HEK293 (cell line): ENCODE measurements at regions not wholly inside any gene's neighbourhood (a gene's known extent, or its start where the extent isn't known, plus 50 kb on each side); places are given as distances from the start of the nearest gene placed in this dataset.

Experiments used
- CTCF ChIA-PET: fragments of 350-600 bp; formaldehyde crosslinking; extraction: SDS; loops from one replicate; lab custom pipeline; 2021; ENCODE audit warnings: antibody characterized with exemption; lab: Yijun Ruan, JAX
- POLR2A ChIA-PET: fragments of 300-600 bp; formaldehyde crosslinking; extraction: SDS; loops from one replicate; lab custom pipeline; 2020; ENCODE audit warnings: antibody characterized with exemption, inconsistent platforms; lab: Yijun Ruan, JAX
- H3K27ac ChIP-seq: fragments of 200-500 bp; sonication (Bioruptor generic); 2 replicates; pipeline ENCODE4 v1.5.1; 2014; ENCODE audit warnings: low read depth, low read length, control low read depth, inconsistent platforms; ENCODE audit errors: extremely low read depth
- H3K36me3 ChIP-seq, 2 experiments: fragments of 200-500 bp in 1 of 2; sonication (Bioruptor generic) in 1 of 2; 1 replicate in 1 of 2; 2 replicates in 1 of 2; pipeline ENCODE4 v1.5.1; 2014 to 2017; ENCODE audit warnings: inconsistent platforms in 2 of 2, low read length in 2 of 2; ENCODE audit not compliant: control insufficient read depth in 2 of 2, insufficient read depth in 1 of 2
- H3K4me1 ChIP-seq: fragments of 200-500 bp; sonication (Bioruptor generic); 2 replicates; pipeline ENCODE4 v1.5.1; 2014; ENCODE audit warnings: mild to moderate bottlenecking, low read length, inconsistent platforms; ENCODE audit not compliant: control insufficient read depth, insufficient read depth
- H3K4me3 ChIP-seq: 2 replicates; pipeline ENCODE4 v1.5.1; 2011; ENCODE audit warnings: low read depth, mild to moderate bottlenecking, control low read depth, low read length, moderate library complexity
- H3K9me3 ChIP-seq: fragments of 200-500 bp; sonication (Bioruptor generic); 2 replicates; pipeline ENCODE4 v1.5.1; 2014; ENCODE audit warnings: low read depth, low read length, inconsistent platforms; ENCODE audit not compliant: control insufficient read depth, insufficient read depth
- EGR2 ChIP-seq: fragments of 450-650 bp; formaldehyde crosslinking; IDR thresholded peaks from 2 replicates; pipeline ENCODE4 v1.5.1; 2016; ENCODE audit warnings: low read depth, missing biosample characterization, missing genetic modification characterization
- MYNN ChIP-seq: fragments of 450-650 bp; formaldehyde crosslinking; IDR thresholded peaks from 2 replicates; pipeline ENCODE4 v1.5.1; 2016; ENCODE audit warnings: missing biosample characterization, missing genetic modification characterization, borderline replicate concordance
- PRDM1 ChIP-seq: fragments of 450-650 bp; formaldehyde crosslinking; IDR thresholded peaks from 2 replicates; pipeline ENCODE4; 2016; ENCODE audit warnings: missing biosample characterization, missing genetic modification characterization
- SP2 ChIP-seq: fragments of 450-650 bp; formaldehyde crosslinking; IDR thresholded peaks from 2 replicates; pipeline ENCODE4 v1.5.1; 2016; ENCODE audit warnings: missing biosample characterization, missing genetic modification characterization
- ZBTB17 ChIP-seq: fragments of 450-650 bp; formaldehyde crosslinking; IDR thresholded peaks from 2 replicates; pipeline ENCODE4 v1.5.1; 2016; ENCODE audit warnings: missing biosample characterization, missing genetic modification characterization
- ZBTB48 ChIP-seq: fragments of 450-650 bp; formaldehyde crosslinking; IDR thresholded peaks from 2 replicates; pipeline ENCODE4 v1.5.1; 2016; ENCODE audit warnings: missing biosample characterization, missing genetic modification characterization
- ZBTB7A ChIP-seq: fragments of 450-650 bp; formaldehyde crosslinking; IDR thresholded peaks from 2 replicates; pipeline ENCODE4 v1.5.1; 2016; ENCODE audit warnings: low read depth, missing biosample characterization, missing genetic modification characterization
- ZFHX2 ChIP-seq: fragments of 450-650 bp; formaldehyde crosslinking; conservative IDR thresholded peaks from 2 replicates; pipeline ENCODE4 v1.5.1; 2016; ENCODE audit warnings: missing biosample characterization, missing genetic modification characterization
- ZNF112 ChIP-seq: fragments of 450-650 bp; formaldehyde crosslinking; IDR thresholded peaks from 2 replicates; pipeline ENCODE4 v1.5.0; 2017; ENCODE audit warnings: missing biosample characterization, missing genetic modification characterization
- ZNF366 ChIP-seq: fragments of 450-650 bp; formaldehyde crosslinking; conservative IDR thresholded peaks from 2 replicates; pipeline ENCODE4 v1.5.1; 2016; ENCODE audit warnings: missing biosample characterization, missing genetic modification characterization
- ZNF37A ChIP-seq: fragments of 450-650 bp; IDR thresholded peaks from 2 replicates; pipeline ENCODE4 v1.5.1; 2018; ENCODE audit warnings: missing biosample characterization, missing genetic modification characterization
- ZNF530 ChIP-seq: fragments of 450-650 bp; formaldehyde crosslinking; IDR thresholded peaks from 2 replicates; pipeline ENCODE4 v1.5.1; 2016; ENCODE audit warnings: low read depth, missing biosample characterization, missing genetic modification characterization
- TF ChIP-seq, protein P1 (sequence below): fragments of 450-650 bp; formaldehyde crosslinking; IDR thresholded peaks from 2 replicates; pipeline ENCODE4 v1.5.1; 2016; ENCODE audit warnings: missing biosample characterization, missing genetic modification characterization

DNA sequence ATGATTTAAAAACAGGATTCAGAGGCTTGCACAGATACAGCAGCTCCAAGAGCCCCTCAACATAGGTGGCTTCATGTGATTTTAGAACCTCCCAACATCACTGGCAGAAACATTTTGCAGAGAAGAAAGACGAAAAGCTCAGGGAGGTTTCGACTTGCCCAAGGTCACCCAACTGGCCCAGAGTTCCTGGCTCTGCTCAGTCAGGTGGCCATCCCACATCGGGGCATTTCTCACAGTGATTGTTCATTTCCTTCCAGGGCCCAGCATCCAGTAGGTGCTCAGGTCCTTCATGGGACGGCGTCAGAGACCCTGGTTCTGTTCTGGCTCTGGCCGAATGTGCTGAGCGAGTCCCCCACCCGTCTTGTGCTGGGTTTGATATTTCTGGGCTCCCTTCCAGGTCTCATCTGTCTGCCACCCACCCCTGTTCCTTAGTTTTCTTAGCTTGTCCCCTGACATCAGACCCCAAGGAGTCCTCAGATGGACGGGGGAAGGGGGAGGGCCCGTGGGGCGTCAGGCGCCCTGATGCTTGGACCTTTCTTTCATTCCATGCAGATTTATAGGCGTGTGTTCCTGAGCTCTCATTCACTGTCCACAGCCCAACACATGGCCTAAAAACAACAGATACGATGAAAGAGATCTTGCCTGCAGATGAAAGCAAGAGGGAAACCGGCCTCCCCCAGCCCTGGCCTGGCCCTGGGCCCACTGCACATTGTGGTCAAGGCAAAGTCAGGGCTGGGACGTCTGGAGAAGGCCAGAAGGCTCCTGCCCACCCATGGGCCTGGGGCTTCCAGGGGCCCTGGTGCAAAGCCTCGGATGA is 123.1 kb upstream of the ZBTB40 start:
- no peaks in the 10 kb centered on the region for H3K9me3 ChIP-seq
- no peak overlapping the region for H3K4me3 ChIP-seq
- POLR2A ChIA-PET, result no interaction called here
- H3K4me1 ChIP-seq, result no peaks in the 10 kb centered on the region
- H3K36me3 ChIP-seq, result no peaks in the 10 kb centered on the region
- no peak overlapping the region for H3K27ac ChIP-seq
- TF ChIP-seq ZBTB17 (tag by site-specific recombination) (no peak), MYNN (no peak), ZNF112 (tag by site-specific recombination) (no peak)
- CTCF ChIA-PET, result no interaction called here

DNA sequence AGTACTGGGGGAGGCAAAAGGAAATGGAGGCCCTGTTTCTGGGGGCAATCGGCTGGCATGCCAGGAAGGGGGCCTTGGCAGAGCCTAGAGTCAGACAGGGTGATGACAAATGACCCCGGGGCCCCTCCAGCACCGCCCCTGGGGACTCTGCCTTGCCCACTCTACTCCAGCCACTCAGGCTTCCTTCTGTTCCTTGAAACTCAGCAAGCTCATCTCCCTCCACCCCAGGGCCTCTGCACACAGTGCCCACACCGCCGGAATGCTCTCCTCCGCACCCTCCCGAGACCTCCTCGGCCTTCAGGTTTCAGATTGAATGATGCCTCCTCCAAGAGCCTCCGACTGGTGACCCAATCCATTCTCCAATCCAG is 122.5 kb upstream of the ZBTB40 start:
- H3K27ac ChIP-seq, result no peak overlapping the region
- H3K36me3 ChIP-seq, result no peaks in the 10 kb centered on the region
- no peaks in the 10 kb centered on the region for H3K4me1 ChIP-seq
- TF ChIP-seq ZNF530 (tag by site-specific recombination) (no peak), ZBTB48 (tag by site-specific recombination) (no peak)
- H3K4me3 ChIP-seq, result no peak overlapping the region
- CTCF ChIA-PET, result no interaction called here
- no peaks in the 10 kb centered on the region for H3K9me3 ChIP-seq
- POLR2A ChIA-PET, result no interaction called here

DNA sequence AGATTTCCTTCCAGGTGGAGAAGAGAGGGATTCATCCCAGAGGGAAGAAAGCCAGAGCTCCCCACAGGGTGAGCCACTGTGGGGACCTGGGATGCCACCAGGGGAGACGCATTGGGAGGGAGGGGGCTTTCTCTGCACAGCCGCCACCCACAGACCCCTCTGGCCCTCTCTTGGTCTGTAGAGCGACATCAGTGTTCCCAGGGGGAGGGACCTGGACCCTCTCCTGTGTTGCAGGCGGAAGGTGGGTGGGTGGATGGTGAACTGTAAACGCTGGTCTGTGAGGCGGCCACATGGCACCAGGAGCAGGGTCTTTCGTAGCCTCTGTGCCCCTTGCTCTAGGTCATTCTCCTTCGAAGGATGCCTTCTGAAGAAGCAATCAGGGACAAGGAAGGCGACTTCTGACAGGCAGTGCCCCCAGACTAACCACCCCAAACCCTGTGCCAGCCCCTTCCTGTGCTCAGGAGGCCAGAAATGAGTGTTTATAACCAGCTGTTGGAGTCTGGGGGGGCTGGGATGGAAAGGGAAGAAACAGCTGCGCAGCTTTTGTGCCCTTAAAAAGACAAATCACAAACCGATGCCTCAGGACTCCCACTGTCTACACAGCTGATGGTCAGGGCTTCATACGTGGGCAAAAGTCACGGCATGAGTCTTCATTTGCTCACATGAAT is 121.4 kb upstream of the ZBTB40 start:
- no peak overlapping the region for H3K4me3 ChIP-seq
- no peak overlapping the region for H3K27ac ChIP-seq
- POLR2A ChIA-PET, result no interaction called here
- CTCF ChIA-PET, result interaction anchor here (0.6 kb wide), 1 partner anchor 55 kb away, joined by 3 read pairs; no protein-coding TSS in a partner anchor
- H3K4me1 ChIP-seq, result no peaks in the 10 kb centered on the region
- peak; percentile 39; the same call in 1 of the 2 replicates for TF ChIP-seq ZFHX2 (tag by site-specific recombination)
- TF ChIP-seq EGR2 (tag by site-specific recombination), result 0 out of 2 replicates have a peak, but pooled peaks have one; percentile 25
- TF ChIP-seq ZBTB7A, result no peak
- H3K9me3 ChIP-seq, result no peaks in the 10 kb centered on the region
- H3K36me3 ChIP-seq, result no peaks in the 10 kb centered on the region

DNA sequence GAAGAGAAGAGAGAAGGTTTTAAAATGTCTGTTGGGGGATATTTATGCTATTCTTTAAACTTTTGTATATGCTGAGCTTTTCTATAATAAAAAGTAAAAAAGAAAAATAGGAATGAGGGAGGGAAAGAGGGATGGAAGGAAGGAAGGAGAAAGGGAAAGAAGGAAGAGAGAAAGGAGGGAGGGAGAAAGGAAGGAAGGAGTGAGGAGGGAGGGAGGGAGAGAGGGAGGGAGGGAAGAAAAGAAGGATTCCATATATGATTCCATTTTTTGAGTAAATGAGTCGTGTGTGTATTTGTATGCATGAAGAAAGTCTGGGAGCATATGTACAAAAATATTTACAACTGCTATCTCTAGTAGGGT is 120.9 kb upstream of the ZBTB40 start:
- H3K36me3 ChIP-seq, result no peaks in the 10 kb centered on the region
- ChIA-PET POLR2A (no interaction called here), CTCF (interaction anchor here (0.6 kb wide), 1 partner anchor 56 kb away, joined by 3 read pairs; no protein-coding TSS in a partner anchor)
- no peak overlapping the region for H3K27ac ChIP-seq
- no peaks in the 10 kb centered on the region for H3K9me3 ChIP-seq
- no peaks in the 10 kb centered on the region for H3K4me1 ChIP-seq
- TF ChIP-seq ZNF366 (peak; percentile 89), ZBTB7A (no peak), PRDM1 (peak; percentile 66; the same call in 1 of the 2 replicates), SP2 (tag by site-specific recombination) (no peak), ZNF37A (no peak)
- TF ChIP-seq, protein P1, sequence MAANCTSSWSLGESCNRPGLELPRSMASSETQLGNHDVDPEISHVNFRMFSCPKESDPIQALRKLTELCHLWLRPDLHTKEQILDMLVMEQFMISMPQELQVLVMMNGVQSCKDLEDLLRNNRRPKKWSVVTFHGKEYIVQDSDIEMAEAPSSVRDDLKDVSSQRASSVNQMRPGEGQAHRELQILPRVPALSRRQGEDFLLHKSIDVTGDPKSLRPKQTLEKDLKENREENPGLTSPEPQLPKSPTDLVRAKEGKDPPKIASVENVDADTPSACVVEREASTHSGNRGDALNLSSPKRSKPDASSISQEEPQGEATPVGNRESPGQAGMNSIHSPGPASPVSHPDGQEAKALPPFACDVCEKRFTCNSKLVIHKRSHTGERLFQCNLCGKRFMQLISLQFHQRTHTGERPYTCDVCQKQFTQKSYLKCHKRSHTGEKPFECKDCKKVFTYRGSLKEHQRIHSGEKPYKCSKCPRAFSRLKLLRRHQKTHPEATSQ (tag by site-specific recombination), result no peak
- H3K4me3 ChIP-seq, result no peak overlapping the region
